DOHH2 (cell line): ENCODE measurements at regions not wholly inside any gene's neighbourhood (a gene's known extent, or its start where the extent isn't known, plus 50 kb on each side); places are given as distances from the start of the nearest gene placed in this dataset.

ENCODE experiments used
- H3F3A ChIP-seq: fragments of 200-600 bp; sonication (generic), shearing (Covaris generic); 2 replicates; pipeline ENCODE4 v1.6.0; 2016; ENCODE audit warnings: antibody characterized with exemption, mild to moderate bottlenecking; ENCODE audit not compliant: control insufficient read depth, insufficient read depth
- H3K27ac ChIP-seq: fragments of 200-600 bp; sonication (generic); 2 replicates; pipeline ENCODE4 v1.5.1; 2014; ENCODE audit warnings: low read depth, mild to moderate bottlenecking, low read length, moderate library complexity
- H3K27me3 ChIP-seq: fragments of 200-600 bp; sonication (generic); 2 replicates; pipeline ENCODE4 v1.6.1; 2014; ENCODE audit warnings: mild to moderate bottlenecking, low read length, mixed read lengths; ENCODE audit not compliant: control insufficient read depth
- H3K36me3 ChIP-seq: fragments of 200-600 bp; sonication (generic); 2 replicates; pipeline ENCODE4 v1.6.1; 2014; ENCODE audit warnings: mild to moderate bottlenecking, low read length, moderate library complexity, mixed read lengths; ENCODE audit not compliant: control insufficient read depth
- H3K4me1 ChIP-seq: fragments of 200-600 bp; sonication (generic); 2 replicates; pipeline ENCODE4 v1.6.1; 2014; ENCODE audit warnings: mild to moderate bottlenecking, low read length, mixed read lengths; ENCODE audit not compliant: control insufficient read depth
- H3K4me2 ChIP-seq: fragments of 200-600 bp; sonication (generic); 2 replicates; pipeline ENCODE4 v1.6.0; 2014; ENCODE audit warnings: mild to moderate bottlenecking, low read length, moderate library complexity
- H3K4me3 ChIP-seq: fragments of 200-600 bp; sonication (generic); 2 replicates; pipeline ENCODE4 v1.5.1; 2014; ENCODE audit warnings: mild to moderate bottlenecking, low read length, mixed read lengths
- H3K79me2 ChIP-seq: fragments of 200-600 bp; sonication (generic); 2 replicates; pipeline ENCODE4 v1.6.1; 2014; ENCODE audit warnings: mild to moderate bottlenecking, low read length, mixed read lengths; ENCODE audit not compliant: control insufficient read depth
- H3K9me2 ChIP-seq: fragments of 200-600 bp; sonication (generic); replicated peaks from 2 replicates; pipeline ENCODE4 v1.6.1; 2014; ENCODE audit warnings: mild to moderate bottlenecking, low read length, mixed read lengths; ENCODE audit not compliant: control insufficient read depth
- H3K9me3 ChIP-seq: fragments of 200-600 bp; sonication (generic); 2 replicates; pipeline ENCODE4 v1.6.1; 2014; ENCODE audit warnings: antibody characterized with exemption, low read length, mixed read lengths; ENCODE audit not compliant: control insufficient read depth, insufficient read depth
- H4K20me1 ChIP-seq: fragments of 200-600 bp; sonication (generic); 2 replicates; pipeline ENCODE4 v1.6.0; 2014; ENCODE audit warnings: low read depth, mild to moderate bottlenecking, antibody characterized with exemption, low read length, moderate library complexity; ENCODE audit not compliant: control insufficient read depth, insufficient read depth
- CTCF ChIP-seq: fragments of 200-600 bp; sonication (generic); IDR thresholded peaks from one replicate; pipeline ENCODE4 v1.5.1; 2014; ENCODE audit warnings: antibody characterized with exemption, mild to moderate bottlenecking, low read depth, low read length; ENCODE audit not compliant: poor library complexity, severe bottlenecking
- EZH2phosphoT487 ChIP-seq: fragments of 200-600 bp; sonication (generic); IDR thresholded peaks from 2 replicates; pipeline ENCODE4 v1.6.1; 2017; ENCODE audit warnings: borderline replicate concordance, mild to moderate bottlenecking, antibody characterized with exemption, low read length, moderate library complexity, mixed read lengths

GRCh38 chr11:10930224-10930971, 72.5 kb upstream of the ZBED5 start:
- no peaks in the 10 kb centered on the region for H3F3A ChIP-seq
- H3K27ac ChIP-seq = no peak overlapping the region
- peaks cover 41% of the 10 kb centered on the region for H3K27me3 ChIP-seq

GRCh38 chr11:10927538-10927937, 69.7 kb upstream of the ZBED5 start:
- Histone ChIP-seq H3F3A (no peaks in the 10 kb centered on the region), H3K27ac (no peak overlapping the region), H3K9me3 (no peaks in the 10 kb centered on the region), H3K4me3 (no peak overlapping the region), H3K4me1 (peaks cover 4% of the 10 kb centered on the region; the same call in 1 of the 2 replicates), H3K27me3 (peaks cover 37% of the 10 kb centered on the region), H4K20me1 (no peaks in the 10 kb centered on the region), H3K4me2 (no peak overlapping the region), H3K9me2 (no peaks in the 10 kb centered on the region), H3K36me3 (no peaks in the 10 kb centered on the region), H3K79me2 (no peaks in the 10 kb centered on the region)
- TF ChIP-seq CTCF (no peak), EZH2phosphoT487 (no peak)

More at GRCh38 chr11:10930224-10930971, 72.5 kb upstream of the ZBED5 start:
- no peaks in the 10 kb centered on the region for H3K9me3 ChIP-seq
- TF ChIP-seq EZH2phosphoT487 = peak; percentile 62; the same call in 1 of the 2 replicates
- TF ChIP-seq CTCF = no peak
- no peaks in the 10 kb centered on the region for H4K20me1 ChIP-seq
- H3K4me2 ChIP-seq = peak overlapping the region; percentile 72
- H3K4me1 ChIP-seq = peaks cover 12% of the 10 kb centered on the region
- peak overlapping the region; percentile 63 for H3K4me3 ChIP-seq
- no peaks in the 10 kb centered on the region for H3K79me2 ChIP-seq
- H3K9me2 ChIP-seq = no peaks in the 10 kb centered on the region
- no peaks in the 10 kb centered on the region for H3K36me3 ChIP-seq

DNA sequence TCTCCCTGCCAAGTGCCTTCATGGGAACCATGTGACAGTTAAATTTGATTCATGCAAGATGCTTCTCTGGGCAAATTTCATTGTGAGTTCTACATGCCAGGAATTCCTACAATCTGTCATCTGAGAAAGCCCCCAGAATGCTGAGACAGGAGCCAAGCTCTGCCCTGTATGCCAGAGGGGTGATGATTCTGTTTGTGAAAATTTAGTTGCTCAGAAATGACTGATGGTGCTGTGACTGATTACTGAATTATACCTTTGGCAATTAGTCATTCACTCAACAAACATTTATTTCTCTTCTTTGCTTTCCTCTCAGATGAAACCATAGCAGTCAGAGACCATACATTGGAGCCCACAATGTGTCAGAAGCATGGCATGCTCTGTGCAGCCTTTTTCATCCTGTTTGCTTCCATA, 69.0 kb upstream of the ZBED5 start:
- Histone ChIP-seq H3K9me2 (no peaks in the 10 kb centered on the region), H3K4me3 (no peak overlapping the region), H3K9me3 (no peaks in the 10 kb centered on the region), H3K27me3 (peaks cover 32% of the 10 kb centered on the region), H4K20me1 (no peaks in the 10 kb centered on the region), H3K4me1 (peaks cover 4% of the 10 kb centered on the region; the same call in 1 of the 2 replicates), H3K36me3 (no peaks in the 10 kb centered on the region), H3K27ac (no peak overlapping the region), H3F3A (no peaks in the 10 kb centered on the region), H3K4me2 (no peak overlapping the region), H3K79me2 (no peaks in the 10 kb centered on the region)
- TF ChIP-seq CTCF (no peak), EZH2phosphoT487 (no peak)
